ENCODE measurements at regions not wholly inside any gene's neighbourhood (a gene's known extent, or its start where the extent isn't known, plus 50 kb on each side); places are given as distances from the start of the nearest gene placed in this dataset.
A peak's percentile ranks its signal among the peaks of the same experiment; 100 is the strongest.

- H3K27me3 ChIP-seq (ENCODE audit: insufficient read depth, low read length, poor library complexity), result no peaks in the 10 kb centered on the region
- peaks cover 9% of the 10 kb centered on the region for H3K4me1 ChIP-seq (ENCODE audit: insufficient read depth, low read length)
- peaks cover 6% of the 10 kb centered on the region for H3K9me3 ChIP-seq (ENCODE audit: insufficient read depth, low read length, severe bottlenecking)
- H2AFZ ChIP-seq (ENCODE audit: low read depth, low read length), result no peak overlapping the region
- no peak overlapping the region for H3K4me2 ChIP-seq (ENCODE audit: insufficient read depth, low read length)
- H3K27ac ChIP-seq (ENCODE audit: low read length), result no peak overlapping the region
- H3K4me3 ChIP-seq (ENCODE audit: low read depth in 1 of 2, low read length in 2 of 2), result no peak overlapping the region
- no peaks in the 10 kb centered on the region for H3K36me3 ChIP-seq (ENCODE audit: insufficient read depth, low read length)
- DNase-seq (no peak), ATAC-seq (ENCODE audit: insufficient read depth, low read depth) (no peak)
- no peaks in the 10 kb centered on the region for H3K79me2 ChIP-seq (ENCODE audit: insufficient read depth, low read length)
- TF ChIP-seq CTCF (IDR thresholded peaks at IDR 0.05; ENCODE audit: borderline replicate concordance, extremely low read depth, low read length, poor library complexity, severe bottlenecking), result no peak
- no peak for TF ChIP-seq EZH2 (IDR thresholded peaks at IDR 0.05; ENCODE audit: borderline replicate concordance, low read depth, low read length, severe bottlenecking)
- no peaks in the 10 kb centered on the region for H4K20me1 ChIP-seq (ENCODE audit: insufficient read depth, low read length)
- no peak overlapping the region for H3K9ac ChIP-seq (ENCODE audit: low read depth, low read length)
Observed at GRCh38 chr1:191818198-191818597, 340.1 kb upstream of the RGS18 start.

- DNase-seq (no peak), ATAC-seq (ENCODE audit: insufficient read depth, low read depth) (no peak)
- no peak overlapping the region for H3K4me3 ChIP-seq (ENCODE audit: low read depth in 1 of 2, low read length in 2 of 2)
- TF ChIP-seq CTCF (IDR thresholded peaks at IDR 0.05; ENCODE audit: borderline replicate concordance, extremely low read depth, low read length, poor library complexity, severe bottlenecking) (peak; percentile 28), EZH2 (IDR thresholded peaks at IDR 0.05; ENCODE audit: borderline replicate concordance, low read depth, low read length, severe bottlenecking) (no peak)
- no peaks in the 10 kb centered on the region for H3K27me3 ChIP-seq (ENCODE audit: insufficient read depth, low read length, poor library complexity)
- H3K27ac ChIP-seq (ENCODE audit: low read length), result no peak overlapping the region
- H3K4me1 ChIP-seq (ENCODE audit: insufficient read depth, low read length), result no peaks in the 10 kb centered on the region
- no peaks in the 10 kb centered on the region for H4K20me1 ChIP-seq (ENCODE audit: insufficient read depth, low read length)
- no peaks in the 10 kb centered on the region for H3K36me3 ChIP-seq (ENCODE audit: insufficient read depth, low read length)
- H3K4me2 ChIP-seq (ENCODE audit: insufficient read depth, low read length), result no peak overlapping the region
- no peaks in the 10 kb centered on the region for H3K79me2 ChIP-seq (ENCODE audit: insufficient read depth, low read length)
- H2AFZ ChIP-seq (ENCODE audit: low read depth, low read length), result no peak overlapping the region
- no peaks in the 10 kb centered on the region for H3K9me3 ChIP-seq (ENCODE audit: insufficient read depth, low read length, severe bottlenecking)
- no peak overlapping the region for H3K9ac ChIP-seq (ENCODE audit: low read depth, low read length)
Observed at GRCh38 chr1:191831572-191831971, 326.7 kb upstream of the RGS18 start.

- Histone ChIP-seq H4K20me1 (ENCODE audit: insufficient read depth, low read length) (no peaks in the 10 kb centered on the region), H3K9me3 (ENCODE audit: insufficient read depth, low read length, severe bottlenecking) (no peaks in the 10 kb centered on the region), H3K36me3 (ENCODE audit: insufficient read depth, low read length) (no peaks in the 10 kb centered on the region), H3K4me3 (ENCODE audit: low read depth in 1 of 2, low read length in 2 of 2) (no peak overlapping the region), H3K9ac (ENCODE audit: low read depth, low read length) (no peak overlapping the region), H3K4me2 (ENCODE audit: insufficient read depth, low read length) (no peak overlapping the region), H3K27ac (ENCODE audit: low read length) (no peak overlapping the region), H3K79me2 (ENCODE audit: insufficient read depth, low read length) (no peaks in the 10 kb centered on the region), H3K4me1 (ENCODE audit: insufficient read depth, low read length) (no peaks in the 10 kb centered on the region), H3K27me3 (ENCODE audit: insufficient read depth, low read length, poor library complexity) (no peaks in the 10 kb centered on the region), H2AFZ (ENCODE audit: low read depth, low read length) (peak overlapping the region; percentile 52; the same call in 1 of the 2 replicates)
- DNase-seq (no peak), ATAC-seq (ENCODE audit: insufficient read depth, low read depth) (no peak)
- no peak for TF ChIP-seq CTCF (IDR thresholded peaks at IDR 0.05; ENCODE audit: borderline replicate concordance, extremely low read depth, low read length, poor library complexity, severe bottlenecking)
- TF ChIP-seq EZH2 (IDR thresholded peaks at IDR 0.05; ENCODE audit: borderline replicate concordance, low read depth, low read length, severe bottlenecking), result no peak
Observed at GRCh38 chr1:191839891-191840290, 318.4 kb upstream of the RGS18 start.
